PC-3 (cell line): ENCODE measurements at regions not wholly inside any gene's neighbourhood (a gene's known extent, or its start where the extent isn't known, plus 50 kb on each side); places are given as distances from the start of the nearest gene placed in this dataset.

Source experiments
- CTCF ChIP-seq: fragments of 300-600 bp; sonication (generic); conservative IDR thresholded peaks from 2 replicates; pipeline ENCODE4 v1.5.1; 2017; ENCODE audit warnings: antibody characterized with exemption, low read depth, mild to moderate bottlenecking, low read length
- EZH2 ChIP-seq: fragments of 300-600 bp; sonication (generic); IDR thresholded peaks from one replicate; pipeline ENCODE4 v1.6.1; 2017; ENCODE audit warnings: antibody characterized with exemption, mild to moderate bottlenecking, low read length; ENCODE audit not compliant: unreplicated experiment
- EZH2phosphoT487 ChIP-seq: fragments of 300-600 bp; sonication (generic); IDR thresholded peaks from 2 replicates; pipeline ENCODE4 v1.6.1; 2018; ENCODE audit warnings: mild to moderate bottlenecking, antibody characterized with exemption, low read length, borderline replicate concordance

GRCh38 chr1:157310401-157310800 is 172.2 kb upstream of the ETV3 start:
- no peak for TF ChIP-seq CTCF
- no peak for TF ChIP-seq EZH2
- TF ChIP-seq EZH2phosphoT487: no peak
